PC-3 (cell line): ENCODE measurements at regions not wholly inside any gene's neighbourhood (a gene's known extent, or its start where the extent isn't known, plus 50 kb on each side); places are given as distances from the start of the nearest gene placed in this dataset.

Experiments
- CTCF ChIP-seq: fragments of 300-600 bp; sonication (generic); conservative IDR thresholded peaks from 2 replicates; pipeline ENCODE4 v1.5.1; 2017; ENCODE audit warnings: antibody characterized with exemption, low read depth, mild to moderate bottlenecking, low read length
- EZH2 ChIP-seq: fragments of 300-600 bp; sonication (generic); IDR thresholded peaks from one replicate; pipeline ENCODE4 v1.6.1; 2017; ENCODE audit warnings: antibody characterized with exemption, mild to moderate bottlenecking, low read length; ENCODE audit not compliant: unreplicated experiment
- EZH2phosphoT487 ChIP-seq: fragments of 300-600 bp; sonication (generic); IDR thresholded peaks from 2 replicates; pipeline ENCODE4 v1.6.1; 2018; ENCODE audit warnings: mild to moderate bottlenecking, antibody characterized with exemption, low read length, borderline replicate concordance

DNA sequence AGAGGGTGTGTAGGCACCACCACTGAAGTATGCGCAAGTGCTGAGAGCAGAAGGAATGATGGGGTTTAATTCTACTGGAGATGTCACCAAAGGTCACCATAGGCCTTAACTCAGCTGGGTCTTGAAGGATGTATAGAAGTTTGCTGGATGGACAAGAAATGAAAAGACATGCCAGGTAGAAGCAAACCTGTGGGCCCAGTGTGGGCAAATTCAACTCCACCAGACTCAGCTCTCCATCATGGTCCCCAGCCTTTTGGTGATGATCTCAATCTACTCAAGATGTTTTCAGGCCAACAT, 124.5 kb downstream of the SNX5 start:
- no peak for TF ChIP-seq CTCF
- no peak for TF ChIP-seq EZH2
- TF ChIP-seq EZH2phosphoT487 = no peak
